Fibroblast of lung (primary cell): ENCODE measurements at regions not wholly inside any gene's neighbourhood (a gene's known extent, or its start where the extent isn't known, plus 50 kb on each side); places are given as distances from the start of the nearest gene placed in this dataset.

Source experiments
- DNase-seq, 2 donors: peaks; one replicate each; pipeline versions ENCODE4 v3.0.0 to v3.0.0-alpha.2; 2010; ENCODE audit warnings: low read depth in 2 of 2
- H2AFZ ChIP-seq: 2 replicates; pipeline ENCODE4 v1.5.1; 2012; ENCODE audit warnings: low read length, control low read depth, inconsistent platforms
- H3K27ac ChIP-seq: 2 replicates; pipeline ENCODE4 v1.5.1; 2011; ENCODE audit warnings: low read length, control low read depth; ENCODE audit not compliant: insufficient read depth
- H3K27me3 ChIP-seq: 2 replicates; pipeline ENCODE4 v1.5.1; 2011; ENCODE audit warnings: mild to moderate bottlenecking, low read length; ENCODE audit not compliant: control insufficient read depth, insufficient read depth
- H3K36me3 ChIP-seq: 2 replicates; pipeline ENCODE4 v1.5.1; 2011; ENCODE audit warnings: low read length; ENCODE audit not compliant: control insufficient read depth, insufficient read depth
- H3K4me1 ChIP-seq: 2 replicates; pipeline ENCODE4 v1.5.1; 2011; ENCODE audit warnings: low read length; ENCODE audit not compliant: control insufficient read depth, insufficient read depth; ENCODE audit errors: extremely low read depth
- H3K4me2 ChIP-seq: 2 replicates; pipeline ENCODE4 v1.5.1; 2011; ENCODE audit warnings: low read length, control low read depth; ENCODE audit not compliant: insufficient read depth; ENCODE audit errors: extremely low read depth
- H3K4me3 ChIP-seq, 4 experiments: fragments of 200-600 bp in 1 of 4; sonication (generic) in 1 of 4; replicated peaks in 1 of 4; 2 replicates each; pipeline ENCODE4 v1.5.1; 2011 to 2016; ENCODE audit warnings: low read length in 4 of 4, low read depth in 3 of 4, mild to moderate bottlenecking in 3 of 4, control low read depth in 2 of 4, inconsistent platforms in 1 of 4, mixed read lengths in 1 of 4; ENCODE audit not compliant: insufficient read depth in 1 of 4; ENCODE audit errors: control extremely low read depth in 1 of 4
- H3K79me2 ChIP-seq: 2 replicates; pipeline ENCODE4 v1.5.1; 2012; ENCODE audit warnings: mild to moderate bottlenecking, low read length, inconsistent platforms; ENCODE audit not compliant: control insufficient read depth, insufficient read depth
- H3K9ac ChIP-seq: 2 replicates; pipeline ENCODE4 v1.5.1; 2011; ENCODE audit warnings: mild to moderate bottlenecking, low read length, control low read depth; ENCODE audit not compliant: insufficient read depth
- H3K9me3 ChIP-seq: 2 replicates; pipeline ENCODE4 v1.5.1; 2012; ENCODE audit warnings: low read depth, low read length; ENCODE audit not compliant: control insufficient read depth, insufficient read depth
- H4K20me1 ChIP-seq: 2 replicates; pipeline ENCODE4 v1.5.1; 2011; ENCODE audit warnings: low read length; ENCODE audit not compliant: control insufficient read depth, insufficient read depth; ENCODE audit errors: extremely low read depth
- CTCF ChIP-seq, 2 donors: IDR thresholded peaks in 1 of 2; conservative IDR thresholded peaks in 1 of 2; 1 replicate in 1 of 2; 2 replicates in 1 of 2; pipeline ENCODE4 v1.5.1; 2011 to 2012; ENCODE audit warnings: low read length in 2 of 2, control low read depth in 1 of 2, inconsistent platforms in 1 of 2, low read depth in 1 of 2, mild to moderate bottlenecking in 1 of 2
- EZH2 ChIP-seq: IDR thresholded peaks from 2 replicates; pipeline ENCODE4 v1.5.1; 2012; ENCODE audit warnings: low read length, control low read depth, mild to moderate bottlenecking; ENCODE audit errors: missing control alignments

DNA sequence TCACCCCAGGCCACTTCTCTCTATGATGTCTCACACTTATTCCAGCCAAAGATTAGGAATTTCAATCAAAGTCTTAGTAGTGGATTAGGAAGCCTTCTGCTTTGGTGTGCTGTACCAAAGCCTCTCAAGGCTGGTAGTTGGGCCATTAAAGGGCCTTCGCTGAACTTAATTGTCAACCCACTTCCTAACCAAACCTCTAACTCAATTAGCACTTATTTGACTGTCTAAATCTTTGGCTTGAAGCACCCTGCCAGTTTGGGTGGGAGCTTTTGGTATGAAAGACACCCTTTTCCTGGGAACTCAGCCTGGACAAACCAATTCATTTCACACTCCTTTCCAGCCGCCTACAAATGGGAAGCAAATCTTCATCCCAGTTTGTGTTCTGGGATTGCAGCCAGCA is 81.5 kb downstream of the BMP2 start:
- no peak overlapping the region for H3K4me2 ChIP-seq
- H3K79me2 ChIP-seq: no peaks in the 10 kb centered on the region
- H3K9me3 ChIP-seq: no peaks in the 10 kb centered on the region
- no peak overlapping the region for H3K9ac ChIP-seq
- H3K4me3 ChIP-seq: no peak overlapping the region
- no peak overlapping the region for H2AFZ ChIP-seq
- no peaks in the 10 kb centered on the region for H3K36me3 ChIP-seq
- no peak for DNase-seq
- H3K4me1 ChIP-seq: no peaks in the 10 kb centered on the region
- no peak overlapping the region for H3K27ac ChIP-seq
- no peaks in the 10 kb centered on the region for H3K27me3 ChIP-seq
- no peaks in the 10 kb centered on the region for H4K20me1 ChIP-seq
- TF ChIP-seq CTCF (conservative IDR thresholded peaks at IDR 0.05 in 1 of 2, IDR thresholded peaks at IDR 0.05 in 1 of 2; ENCODE audit: low read depth in 1 of 2, low read length in 2 of 2) (no peak), EZH2 (no peak)

GRCh38 chr20:6851136-6851535 is 83.7 kb downstream of the BMP2 start:
- Histone ChIP-seq H3K4me2 (no peak overlapping the region), H3K27me3 (no peaks in the 10 kb centered on the region), H4K20me1 (no peaks in the 10 kb centered on the region), H3K4me1 (no peaks in the 10 kb centered on the region), H3K36me3 (no peaks in the 10 kb centered on the region), H3K79me2 (no peaks in the 10 kb centered on the region), H3K9me3 (no peaks in the 10 kb centered on the region), H3K4me3 (no peak overlapping the region), H2AFZ (no peak overlapping the region), H3K27ac (no peak overlapping the region), H3K9ac (no peak overlapping the region)
- no peak for TF ChIP-seq EZH2
- TF ChIP-seq CTCF (conservative IDR thresholded peaks at IDR 0.05 in 1 of 2, IDR thresholded peaks at IDR 0.05 in 1 of 2; ENCODE audit: low read depth in 1 of 2, low read length in 2 of 2): no peak
- no peak for DNase-seq

- no peak for DNase-seq
- Histone ChIP-seq H3K4me2 (no peak overlapping the region), H3K36me3 (no peaks in the 10 kb centered on the region), H3K9me3 (no peaks in the 10 kb centered on the region), H3K4me1 (no peaks in the 10 kb centered on the region), H3K27me3 (no peaks in the 10 kb centered on the region), H3K4me3 (no peak overlapping the region), H3K9ac (no peak overlapping the region), H3K27ac (no peak overlapping the region), H3K79me2 (no peaks in the 10 kb centered on the region), H4K20me1 (no peaks in the 10 kb centered on the region), H2AFZ (no peak overlapping the region)
- no peak for TF ChIP-seq EZH2
- no peak for TF ChIP-seq CTCF (conservative IDR thresholded peaks at IDR 0.05 in 1 of 2, IDR thresholded peaks at IDR 0.05 in 1 of 2; ENCODE audit: low read depth in 1 of 2, low read length in 2 of 2)
Observed at GRCh38 chr20:6852478-6852877, 85.0 kb downstream of the BMP2 start.
